ENCODE measurements at regions not wholly inside any gene's neighbourhood (a gene's known extent, or its start where the extent isn't known, plus 50 kb on each side); places are given as distances from the start of the nearest gene placed in this dataset.

DNA sequence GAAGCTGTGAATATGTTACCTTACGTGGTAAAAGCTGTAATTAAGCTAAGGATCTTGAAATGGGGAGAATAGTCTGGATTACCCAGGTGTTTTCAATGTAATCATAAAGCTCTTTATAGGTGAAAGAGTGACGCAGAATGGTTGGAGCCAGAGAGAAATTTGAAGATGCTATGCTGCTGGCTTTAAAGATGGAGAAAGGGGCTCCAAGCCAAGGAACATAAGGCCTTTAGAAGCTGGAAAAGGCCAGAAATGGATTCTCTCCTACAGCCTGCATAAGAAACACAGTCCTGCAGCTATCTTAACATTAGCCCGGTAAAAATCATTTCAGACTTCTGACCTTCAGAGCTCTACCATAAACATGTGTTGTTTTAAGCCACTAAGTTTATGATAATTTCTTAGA is 243.3 kb upstream of the VLDLR start:
- Histone ChIP-seq H3K27me3 (ENCODE audit: control insufficient read depth, insufficient read depth, low read length) (no peaks in the 10 kb centered on the region), H3K4me3 (ENCODE audit: low read depth in 2 of 2, low read length in 2 of 2) (no peak overlapping the region), H3K27ac (ENCODE audit: low read length) (no peak overlapping the region), H3K36me3 (ENCODE audit: control insufficient read depth, insufficient read depth, low read length) (no peaks in the 10 kb centered on the region), H3K9me3 (ENCODE audit: control insufficient read depth, insufficient read depth, low read depth, low read length) (no peaks in the 10 kb centered on the region), H3K4me1 (ENCODE audit: control insufficient read depth, insufficient read depth, low read length) (no peaks in the 10 kb centered on the region)
- intact Hi-C loops (cut with micrococcal nuclease; ENCODE audit: unreplicated experiment) (no loop called here), in situ Hi-C loops (cut with HindIII; ENCODE audit: low pct_unique_long_range_greater_than_20kb, low sequenced_read_pairs) (no loop called here)
- no peak for DNase-seq (ENCODE audit: low read depth, low spot score)
- no TSS peak for BruUV-seq (replicated peaks)
- no peak for ATAC-seq
- ChIA-PET POLR2A (no interaction called here), CTCF (no interaction called here)
- TF ChIP-seq TCF7L2 (IDR thresholded peaks at IDR 0.05; ENCODE audit: low read depth, low read length) (no peak), SIN3A (IDR thresholded peaks at IDR 0.05; ENCODE audit: borderline replicate concordance, insufficient read depth, low read depth, low read length) (no peak), REST (IDR thresholded peaks at IDR 0.05; ENCODE audit: insufficient read depth in 1 of 2, low read depth in 2 of 2, low read length in 1 of 2) (no peak), POLR2AphosphoS5 (IDR thresholded peaks at IDR 0.05; ENCODE audit: low read depth, low read length) (no peak)
- TF ChIP-seq, protein P1, sequence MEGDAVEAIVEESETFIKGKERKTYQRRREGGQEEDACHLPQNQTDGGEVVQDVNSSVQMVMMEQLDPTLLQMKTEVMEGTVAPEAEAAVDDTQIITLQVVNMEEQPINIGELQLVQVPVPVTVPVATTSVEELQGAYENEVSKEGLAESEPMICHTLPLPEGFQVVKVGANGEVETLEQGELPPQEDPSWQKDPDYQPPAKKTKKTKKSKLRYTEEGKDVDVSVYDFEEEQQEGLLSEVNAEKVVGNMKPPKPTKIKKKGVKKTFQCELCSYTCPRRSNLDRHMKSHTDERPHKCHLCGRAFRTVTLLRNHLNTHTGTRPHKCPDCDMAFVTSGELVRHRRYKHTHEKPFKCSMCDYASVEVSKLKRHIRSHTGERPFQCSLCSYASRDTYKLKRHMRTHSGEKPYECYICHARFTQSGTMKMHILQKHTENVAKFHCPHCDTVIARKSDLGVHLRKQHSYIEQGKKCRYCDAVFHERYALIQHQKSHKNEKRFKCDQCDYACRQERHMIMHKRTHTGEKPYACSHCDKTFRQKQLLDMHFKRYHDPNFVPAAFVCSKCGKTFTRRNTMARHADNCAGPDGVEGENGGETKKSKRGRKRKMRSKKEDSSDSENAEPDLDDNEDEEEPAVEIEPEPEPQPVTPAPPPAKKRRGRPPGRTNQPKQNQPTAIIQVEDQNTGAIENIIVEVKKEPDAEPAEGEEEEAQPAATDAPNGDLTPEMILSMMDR (IDR thresholded peaks at IDR 0.05), result no peak

GRCh38 chr9:2378816-2379215 is 242.8 kb upstream of the VLDLR start:
- ATAC-seq (no peak), DNase-seq (ENCODE audit: low read depth, low spot score) (no peak)
- CTCF ChIA-PET, result no interaction called here
- no TSS peak for BruUV-seq (replicated peaks)
- intact Hi-C loops (cut with micrococcal nuclease; ENCODE audit: unreplicated experiment) (no loop called here), in situ Hi-C loops (cut with HindIII; ENCODE audit: low pct_unique_long_range_greater_than_20kb, low sequenced_read_pairs) (no loop called here)
- POLR2A ChIA-PET, result no interaction called here
- Histone ChIP-seq H3K9me3 (ENCODE audit: control insufficient read depth, insufficient read depth, low read depth, low read length) (no peaks in the 10 kb centered on the region), H3K36me3 (ENCODE audit: control insufficient read depth, insufficient read depth, low read length) (no peaks in the 10 kb centered on the region), H3K4me1 (ENCODE audit: control insufficient read depth, insufficient read depth, low read length) (no peaks in the 10 kb centered on the region), H3K4me3 (ENCODE audit: low read depth in 2 of 2, low read length in 2 of 2) (no peak overlapping the region), H3K27me3 (ENCODE audit: control insufficient read depth, insufficient read depth, low read length) (no peaks in the 10 kb centered on the region), H3K27ac (ENCODE audit: low read length) (no peak overlapping the region)
- no peak for TF ChIP-seq SIN3A (IDR thresholded peaks at IDR 0.05; ENCODE audit: borderline replicate concordance, insufficient read depth, low read depth, low read length)
- TF ChIP-seq, protein P1 (IDR thresholded peaks at IDR 0.05), result no peak
- no peak for TF ChIP-seq POLR2AphosphoS5 (IDR thresholded peaks at IDR 0.05; ENCODE audit: low read depth, low read length)
- no peak for TF ChIP-seq TCF7L2 (IDR thresholded peaks at IDR 0.05; ENCODE audit: low read depth, low read length)
- no peak for TF ChIP-seq REST (IDR thresholded peaks at IDR 0.05; ENCODE audit: insufficient read depth in 1 of 2, low read depth in 2 of 2, low read length in 1 of 2)

Data from Panc1 (cell line).